HG02763 (cell line): ENCODE measurements at regions not wholly inside any gene's neighbourhood (a gene's known extent, or its start where the extent isn't known, plus 50 kb on each side); places are given as distances from the start of the nearest gene placed in this dataset.
"Not testable (repeated sequence)": the region's sequence is repeated elsewhere in the genome, so short reads cannot be mapped to it uniquely, and the experiment has no call there.

Source experiments
- ATAC-seq: cut with Tn5 transposase; IDR thresholded peaks from one replicate; pipeline ENCODE4 v1.9.1; 2021; ENCODE audit warnings: mild to moderate bottlenecking, moderate library complexity; ENCODE audit not compliant: unreplicated experiment

DNA sequence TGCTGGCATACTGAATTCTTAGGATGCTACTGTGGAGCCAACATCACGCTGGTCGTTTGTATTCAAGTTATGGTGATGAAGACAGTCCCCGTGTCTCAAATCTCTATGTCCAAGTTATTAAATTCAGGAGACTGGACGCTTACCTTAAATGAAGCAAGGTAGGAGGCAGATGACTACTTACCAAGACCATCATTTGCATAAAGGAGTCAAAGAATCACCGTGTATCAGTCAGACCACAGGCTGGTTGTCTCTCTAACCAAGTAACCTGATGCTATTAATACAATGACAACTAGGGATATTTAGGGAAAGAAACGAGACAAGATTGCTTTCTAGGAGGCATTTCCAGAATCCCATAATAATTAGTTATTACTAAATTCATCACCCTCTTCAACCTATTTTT, 78.1 kb upstream of the FRMD6 start:
- no peak for ATAC-seq

DNA sequence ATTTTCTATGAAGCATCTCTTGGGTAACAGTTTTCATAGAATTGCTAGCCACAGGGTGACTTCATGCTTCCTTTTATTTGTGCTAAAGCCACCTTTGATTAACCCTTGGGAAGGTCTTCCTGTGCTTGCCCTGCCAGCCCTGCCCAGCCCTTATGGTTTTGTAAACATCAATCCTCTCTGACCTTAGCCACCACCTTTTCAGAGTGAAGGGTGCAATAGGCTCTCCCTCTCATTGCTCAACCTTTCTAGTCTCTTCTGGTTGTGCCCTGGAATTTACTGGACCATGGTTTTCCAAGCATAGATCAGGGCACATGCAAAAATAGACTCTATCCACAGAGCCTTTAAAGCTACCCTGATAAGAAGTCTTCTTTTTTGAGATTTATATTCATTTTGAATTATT, 77.7 kb upstream of the FRMD6 start:
- ATAC-seq, result no peak

DNA sequence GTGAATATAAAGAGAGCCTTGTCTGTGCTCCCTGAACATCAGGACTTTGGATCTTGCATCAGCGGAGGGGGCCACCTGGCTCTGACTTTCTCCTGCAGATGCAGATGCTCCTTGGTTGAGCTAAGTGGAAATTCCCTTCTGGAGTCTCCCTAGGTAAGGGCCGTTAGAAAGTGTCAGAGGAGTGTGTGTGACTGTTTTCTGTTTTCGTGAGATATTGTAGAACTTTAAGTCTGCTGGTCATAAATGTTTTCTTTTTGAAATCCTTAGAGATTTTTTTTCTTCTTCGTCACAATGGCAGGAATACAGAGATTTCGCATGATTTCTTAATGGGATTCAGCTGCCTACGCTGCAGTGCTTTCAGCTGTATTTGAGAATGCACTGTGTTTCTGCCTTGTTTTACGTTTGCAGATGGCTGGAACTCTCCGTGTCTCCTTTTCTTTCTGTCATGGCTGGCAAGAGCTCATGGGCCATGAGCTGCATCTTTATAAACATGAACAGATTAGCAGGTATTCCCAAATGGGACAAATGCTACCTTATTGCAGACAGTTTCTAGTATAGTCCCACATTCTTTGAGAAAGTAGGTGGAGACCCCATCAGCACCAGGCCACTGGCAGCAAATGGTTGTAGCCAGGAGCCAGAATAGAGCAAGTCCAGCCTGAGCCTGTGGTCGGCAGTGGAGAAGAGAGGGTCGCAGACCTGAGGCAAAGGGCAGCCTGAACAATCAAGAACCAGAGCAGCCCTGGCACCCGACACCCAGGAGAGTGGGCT, 76.2 kb upstream of the FRMD6 start:
- no peak for ATAC-seq

DNA sequence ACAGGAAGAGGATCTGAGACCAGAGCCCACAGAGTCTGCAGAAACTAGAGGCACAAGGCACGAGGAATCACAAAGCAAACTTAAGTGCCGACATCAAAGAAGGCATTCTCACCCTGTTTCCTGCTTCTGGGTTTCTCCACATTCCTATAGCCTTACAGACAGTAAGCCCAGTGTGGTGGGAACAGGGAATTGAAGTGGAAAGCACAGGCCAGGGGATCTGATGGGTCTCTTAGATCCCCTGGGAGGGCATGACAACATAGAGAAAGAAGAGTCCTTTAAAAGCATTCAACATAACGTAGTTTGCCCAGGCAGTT, 75.6 kb upstream of the FRMD6 start:
- ATAC-seq, result no peak

DNA sequence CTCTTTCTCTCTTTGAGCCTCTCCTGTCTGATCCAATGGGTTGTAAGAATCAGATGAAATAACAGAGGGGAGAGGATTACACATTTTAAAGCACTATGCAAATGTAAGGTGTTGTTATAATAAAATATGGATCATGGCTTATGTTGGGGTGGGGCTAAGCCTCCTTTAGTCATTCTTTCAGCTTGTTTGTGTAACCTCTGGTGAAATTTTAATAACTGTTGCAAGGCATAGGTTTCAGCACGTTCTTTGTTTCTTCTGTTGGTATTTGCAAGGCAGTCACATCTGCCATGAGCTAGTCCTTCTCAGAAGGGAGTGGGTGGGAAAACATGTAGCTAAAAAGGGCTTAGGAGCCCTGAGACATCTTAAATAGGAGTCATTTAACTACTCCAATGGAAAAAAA, 74.8 kb upstream of the FRMD6 start:
- no peak for ATAC-seq

DNA sequence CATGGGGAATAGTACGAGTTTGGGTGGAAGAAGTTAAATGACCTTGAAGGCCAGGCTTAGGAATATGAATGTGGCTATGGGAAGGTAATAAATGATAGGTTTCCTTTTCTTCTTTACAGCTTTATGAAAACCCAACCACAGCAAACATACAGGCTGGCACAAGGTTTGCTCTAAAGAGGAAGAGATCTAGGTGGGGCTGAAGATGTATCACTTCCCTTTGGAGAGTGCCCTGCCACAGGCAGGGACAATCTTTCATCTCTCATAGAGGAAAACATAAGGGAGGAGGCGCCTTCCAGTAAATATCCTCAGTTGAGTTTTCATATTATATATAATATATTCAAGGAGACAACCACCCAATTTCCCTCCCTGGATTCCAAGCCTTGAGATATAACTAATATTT, 72.9 kb upstream of the FRMD6 start:
- no peak for ATAC-seq

DNA sequence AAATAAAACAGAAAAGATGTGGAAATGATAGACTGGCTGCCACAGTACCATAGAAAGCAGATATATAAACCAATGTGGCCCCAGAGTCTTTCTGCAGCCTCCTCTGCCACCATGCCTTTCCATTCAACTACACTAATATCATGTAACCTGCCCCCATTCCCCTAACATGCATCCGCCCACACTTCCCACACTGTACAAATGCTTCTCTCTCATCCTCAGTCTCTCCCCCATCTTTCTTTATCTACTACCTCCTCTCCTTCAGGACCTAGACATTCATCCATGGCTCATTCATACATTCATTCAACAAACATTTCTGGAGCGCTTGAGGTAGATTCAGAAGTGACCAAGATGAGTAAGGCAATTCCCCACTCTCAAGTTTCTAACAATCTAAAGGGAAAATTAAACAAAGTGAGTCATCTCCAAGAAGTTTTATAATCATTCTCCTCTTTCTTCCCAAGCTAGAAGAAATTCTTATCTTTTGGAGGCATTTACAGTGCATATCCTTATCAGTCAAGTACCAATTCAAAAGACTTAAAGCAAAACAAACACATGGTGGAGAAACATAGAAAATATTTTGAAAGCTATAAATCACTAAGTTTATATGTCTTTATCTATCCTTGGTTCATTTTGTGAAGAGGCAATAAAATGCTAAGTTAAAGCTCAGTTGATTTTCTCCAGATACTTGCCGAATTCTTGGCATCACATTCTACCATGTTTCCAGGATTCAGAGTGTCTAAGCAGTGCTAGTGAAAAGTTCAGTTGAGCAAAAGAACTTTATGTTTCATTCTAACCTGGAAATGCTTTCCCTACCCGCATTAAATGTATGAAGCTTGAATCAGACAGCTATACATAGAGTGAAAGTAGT, 70.5 kb upstream of the FRMD6 start:
- ATAC-seq, result no peak

DNA sequence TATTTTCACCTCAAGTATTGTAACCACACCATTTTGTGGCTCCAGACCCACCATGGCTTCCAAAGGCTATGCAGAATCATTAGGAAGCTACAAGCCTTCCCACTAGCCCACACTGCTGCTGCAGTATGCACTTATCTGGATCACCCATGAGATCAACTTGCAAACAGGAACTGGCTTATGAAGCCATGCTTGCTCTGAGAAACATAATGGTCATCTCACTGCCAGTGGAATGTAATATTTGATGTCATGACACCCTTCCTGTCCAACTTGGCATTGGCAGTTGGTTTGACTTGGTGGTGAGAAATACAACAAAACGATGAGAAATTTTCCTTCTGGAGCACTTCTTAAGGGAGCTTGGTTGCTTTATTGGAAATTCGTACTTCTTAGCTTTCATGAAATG, 69.3 kb upstream of the FRMD6 start:
- no peak for ATAC-seq

DNA sequence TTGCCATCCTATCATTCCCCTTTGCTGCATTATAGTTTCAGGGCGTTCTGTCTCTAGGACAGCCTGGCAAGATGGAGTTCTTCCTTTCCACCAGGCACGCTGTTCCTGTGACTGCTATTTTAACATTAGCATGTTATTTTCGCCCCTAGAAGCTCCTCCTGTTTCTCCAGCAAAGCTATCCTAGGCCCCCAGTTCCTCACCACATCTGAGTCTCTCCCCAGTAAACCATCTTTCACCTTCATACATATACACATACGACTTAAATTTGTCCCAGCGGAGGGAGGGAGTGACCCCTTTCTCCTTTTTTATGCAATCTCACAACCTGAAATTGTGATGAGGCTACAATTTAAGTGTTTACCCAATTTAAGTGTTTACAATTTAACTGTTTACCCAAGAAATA, 66.7 kb upstream of the FRMD6 start:
- no peak for ATAC-seq

DNA sequence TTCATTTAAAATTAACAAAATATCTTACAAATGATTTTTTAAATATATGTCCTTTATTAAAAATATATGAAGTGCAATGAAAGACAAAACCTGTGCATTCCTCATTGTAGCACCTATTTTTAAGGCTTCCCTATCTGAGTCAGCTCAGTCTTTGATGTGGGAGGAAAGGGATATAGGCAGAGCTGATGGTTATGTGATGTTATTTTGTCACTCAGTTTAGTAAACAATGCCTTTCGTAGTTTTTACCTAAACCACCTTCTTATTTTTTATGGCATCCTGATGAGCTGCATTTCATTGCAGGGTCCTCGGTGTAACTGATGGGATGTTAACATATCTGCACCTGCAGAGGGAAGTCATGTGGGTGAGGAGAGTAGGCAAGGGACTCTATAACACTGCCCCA, 58.9 kb upstream of the FRMD6 start:
- ATAC-seq, result no peak

DNA sequence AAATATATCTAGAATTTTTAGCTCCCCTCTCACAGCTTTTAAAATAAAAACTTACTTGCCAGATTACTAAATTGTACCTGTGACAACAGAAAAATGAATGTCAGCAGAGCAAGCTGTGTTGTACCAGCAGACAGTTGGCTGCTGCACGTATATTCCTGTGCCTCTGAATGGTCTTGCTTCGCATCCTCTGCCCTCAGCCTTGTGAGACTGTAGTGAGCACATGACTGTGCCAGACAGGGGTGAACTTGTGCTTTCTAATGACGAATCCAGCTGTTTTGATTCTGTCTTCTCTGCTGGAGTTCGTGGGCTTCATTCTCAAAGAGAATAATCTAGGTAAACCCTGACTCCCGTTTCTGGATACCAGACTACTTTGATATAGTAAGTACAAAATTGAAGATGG, 58.3 kb upstream of the FRMD6 start:
- no peak for ATAC-seq

DNA sequence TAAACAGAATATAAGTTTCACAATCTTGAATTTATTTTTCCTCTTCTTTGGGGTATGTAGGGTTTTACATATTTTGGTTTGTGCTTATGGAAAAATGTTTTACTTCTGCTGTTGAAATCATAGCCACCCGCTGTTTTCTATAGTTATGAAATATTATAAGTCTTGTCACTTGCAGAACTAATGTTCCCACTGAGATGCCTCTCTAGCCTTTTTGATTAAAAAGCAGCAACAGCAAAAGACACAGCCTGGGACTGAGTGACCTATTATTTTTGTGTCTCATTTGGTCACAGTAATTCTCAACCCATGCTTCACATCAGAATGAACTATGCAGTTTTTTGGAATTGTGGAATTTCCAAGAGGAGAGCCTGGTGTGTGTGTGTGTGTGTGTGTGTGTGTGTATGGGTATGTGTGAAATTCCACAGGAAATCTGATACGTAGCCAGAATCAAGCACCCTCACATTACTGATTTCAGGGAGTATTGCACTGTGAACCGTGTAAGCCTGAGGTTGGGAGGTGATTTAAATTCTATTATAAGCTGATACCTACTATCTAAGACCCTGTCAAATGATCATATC, 55.7 kb upstream of the FRMD6 start:
- ATAC-seq, result no peak

DNA sequence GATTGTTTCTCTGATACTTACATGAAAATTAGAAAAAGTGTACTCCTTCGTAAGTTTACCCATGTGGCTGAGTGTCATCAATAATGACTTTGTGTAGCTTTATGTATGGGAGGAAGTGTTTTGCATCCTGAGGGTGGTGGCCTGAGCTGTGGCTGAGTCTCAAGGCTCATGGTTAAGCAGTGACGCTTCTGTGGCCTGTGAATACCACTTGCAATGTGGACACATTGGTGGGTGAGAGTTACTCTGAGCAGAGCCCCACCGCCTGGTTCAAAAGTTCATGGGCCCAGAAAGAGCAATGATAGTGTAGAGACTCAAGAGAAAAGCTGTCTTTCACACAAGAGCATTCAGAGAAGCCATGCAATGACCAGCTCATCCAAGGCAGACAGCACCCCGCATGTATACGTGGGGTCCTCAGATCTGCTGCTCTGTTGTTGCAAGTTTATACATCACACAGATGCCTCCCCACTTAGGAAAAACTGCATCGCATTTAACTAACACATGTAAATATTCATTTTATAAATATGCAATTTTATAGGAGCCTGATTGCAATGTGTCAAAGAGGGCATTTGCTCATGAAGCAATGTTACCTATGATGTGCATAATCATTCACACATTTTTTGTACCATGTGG, 55.1 kb upstream of the FRMD6 start:
- ATAC-seq, result no peak

DNA sequence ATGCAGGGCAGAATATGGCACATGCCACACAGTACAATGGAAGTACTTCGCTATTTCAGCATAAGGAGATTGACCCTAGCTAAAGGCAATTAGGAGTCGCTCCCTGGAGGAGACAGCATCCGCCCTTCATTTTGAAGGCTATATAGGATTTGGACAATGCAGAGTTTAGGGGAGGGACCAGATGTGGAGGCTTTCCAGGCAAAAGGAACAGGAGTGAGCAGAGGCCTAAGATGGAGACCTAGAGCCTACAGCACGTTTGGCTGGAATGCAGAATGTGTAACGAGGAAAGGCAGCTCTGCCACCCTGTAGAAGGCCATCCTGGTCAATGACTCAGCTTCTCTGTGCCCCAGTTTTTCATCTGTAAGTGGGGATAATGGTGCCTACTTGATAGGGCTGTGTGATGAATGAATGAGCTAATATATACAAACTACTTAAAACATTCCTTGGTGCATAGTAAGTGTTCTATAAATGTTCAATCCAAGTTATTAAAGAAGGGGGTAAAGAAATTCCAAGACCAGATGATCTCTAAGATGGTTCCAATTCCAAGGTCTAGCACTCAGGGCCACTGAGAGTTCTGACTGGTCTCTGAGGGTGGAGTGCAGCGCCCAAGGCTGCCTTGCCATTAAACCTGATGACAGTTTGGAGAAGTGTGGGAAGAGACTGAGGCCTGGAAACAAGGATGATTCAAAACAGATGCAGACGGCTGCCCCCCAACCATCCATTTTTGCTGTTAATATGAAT, 54.3 kb upstream of the FRMD6 start:
- ATAC-seq, result no peak

DNA sequence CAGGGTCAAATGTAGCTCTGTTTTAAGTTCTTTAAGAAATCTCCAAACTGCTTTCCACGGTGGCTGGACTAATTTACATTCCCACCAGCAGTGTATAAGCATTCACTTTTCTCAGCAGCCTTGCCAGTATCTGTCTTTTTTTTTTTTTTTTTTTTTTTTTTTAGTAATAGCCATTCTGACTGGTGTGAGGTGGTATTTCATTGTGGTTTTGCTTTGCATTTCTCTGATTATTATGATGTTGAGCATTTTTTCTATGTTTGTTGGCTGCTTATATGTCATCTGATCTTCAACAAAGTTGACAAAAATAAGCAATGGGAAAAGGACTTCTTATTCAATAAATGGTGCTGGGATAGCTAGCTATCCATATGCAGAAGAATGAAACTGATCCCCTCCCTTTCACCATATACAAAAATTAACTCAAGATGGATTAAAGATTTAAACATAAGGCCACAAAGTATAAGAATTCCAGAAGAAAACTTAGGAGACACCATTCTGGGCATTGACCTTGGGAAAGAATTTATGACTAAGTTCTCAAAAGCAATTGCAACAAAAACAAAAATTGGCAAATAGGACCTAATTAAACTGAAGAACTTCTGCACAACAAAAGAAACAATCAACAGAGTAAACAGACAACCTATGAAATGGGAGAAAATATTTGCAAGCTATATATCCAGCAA, 52.6 kb upstream of the FRMD6 start:
- ATAC-seq, result not testable (repeated sequence)

DNA sequence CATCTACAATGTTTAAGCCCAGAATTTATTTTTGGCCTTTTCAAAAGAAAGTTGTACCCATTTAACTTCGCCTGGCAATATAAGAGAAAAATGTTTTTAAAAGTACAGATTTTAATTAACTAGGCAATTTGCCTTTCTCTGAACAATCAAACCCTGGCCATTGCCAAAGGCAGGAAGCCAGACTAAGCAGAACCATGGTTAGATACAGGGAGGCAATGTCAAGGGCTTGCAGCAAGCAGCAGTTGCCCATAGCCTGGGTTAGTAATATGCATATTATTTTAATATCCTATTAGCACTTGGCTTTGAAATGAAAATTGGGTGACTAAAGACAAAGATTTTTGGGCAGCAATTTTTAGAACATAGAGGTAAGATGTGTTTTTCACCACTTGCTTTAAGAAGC, 51.1 kb upstream of the FRMD6 start:
- ATAC-seq, result no peak
